ENCODE measurements at regions not wholly inside any gene's neighbourhood (a gene's known extent, or its start where the extent isn't known, plus 50 kb on each side); places are given as distances from the start of the nearest gene placed in this dataset.
"Not testable (repeated sequence)": the region's sequence is repeated elsewhere in the genome, so short reads cannot be mapped to it uniquely, and the experiment has no call there.

DNA sequence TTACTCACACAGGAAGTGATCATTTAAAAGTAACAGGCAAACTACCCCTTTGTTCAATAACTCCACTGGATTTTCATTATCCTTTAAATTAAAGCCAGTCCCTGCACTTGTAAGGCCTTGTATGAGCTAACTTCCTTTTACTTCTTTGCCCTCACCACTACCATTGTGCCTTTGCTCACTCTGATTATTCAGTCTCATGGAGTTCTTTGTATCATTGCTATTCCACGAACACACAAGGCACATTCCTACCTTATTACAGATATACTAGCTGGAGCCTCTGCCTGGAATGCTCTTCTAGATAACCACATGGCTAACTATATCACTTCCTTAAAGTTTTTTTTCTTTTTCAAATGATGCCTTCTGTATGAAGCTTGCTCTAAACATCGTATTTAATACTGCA lies 748.6 kb upstream of the HS3ST5 start:
- in situ Hi-C loops (cut with HindIII; ENCODE audit: low pct_ligation_motif_present, low pct_unique_long_range_greater_than_20kb, low sequenced_read_pairs) = no loop called here
- DNase-seq = no peak

DNA sequence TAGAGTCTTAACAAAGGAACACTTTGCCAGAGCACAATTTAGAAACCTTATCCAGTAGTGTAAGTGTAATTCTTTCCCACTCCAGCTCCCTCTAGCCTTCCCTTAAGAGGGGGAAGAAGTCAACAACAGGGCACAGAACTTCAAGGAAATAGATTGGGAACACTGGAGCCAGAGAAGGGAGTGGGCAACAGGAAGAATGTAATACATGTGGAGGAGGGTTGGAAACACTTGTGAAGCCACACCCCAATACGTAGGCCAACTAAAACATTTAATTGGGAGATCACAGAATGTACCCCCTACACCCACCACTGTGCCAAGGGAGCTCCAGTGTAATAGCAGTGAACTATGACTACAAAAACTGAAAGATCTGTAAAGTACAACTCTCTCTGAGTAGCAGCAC lies 735.7 kb upstream of the HS3ST5 start:
- no peak for DNase-seq
- in situ Hi-C loops (cut with HindIII; ENCODE audit: low pct_ligation_motif_present, low pct_unique_long_range_greater_than_20kb, low sequenced_read_pairs) = no loop called here

DNA sequence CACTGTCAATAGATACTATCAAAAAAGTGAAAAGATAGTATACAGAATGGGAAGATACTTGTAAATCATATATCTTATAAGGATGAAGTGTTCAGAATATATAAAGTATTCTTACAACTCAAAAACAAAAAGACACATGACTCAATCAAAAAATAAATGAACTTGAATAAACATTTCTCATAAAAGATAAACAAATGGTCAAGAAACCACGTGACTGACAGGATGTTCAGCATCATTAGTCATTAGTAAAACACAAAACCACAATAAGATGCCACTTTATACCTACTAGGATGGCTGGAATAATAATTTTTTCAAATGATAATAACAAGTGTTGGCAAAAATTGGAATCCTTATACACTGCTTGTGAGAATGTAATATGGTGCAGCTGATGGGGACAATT lies 729.1 kb upstream of the HS3ST5 start:
- in situ Hi-C loops (cut with HindIII; ENCODE audit: low pct_ligation_motif_present, low pct_unique_long_range_greater_than_20kb, low sequenced_read_pairs) = no loop called here
- no peak for DNase-seq

DNA sequence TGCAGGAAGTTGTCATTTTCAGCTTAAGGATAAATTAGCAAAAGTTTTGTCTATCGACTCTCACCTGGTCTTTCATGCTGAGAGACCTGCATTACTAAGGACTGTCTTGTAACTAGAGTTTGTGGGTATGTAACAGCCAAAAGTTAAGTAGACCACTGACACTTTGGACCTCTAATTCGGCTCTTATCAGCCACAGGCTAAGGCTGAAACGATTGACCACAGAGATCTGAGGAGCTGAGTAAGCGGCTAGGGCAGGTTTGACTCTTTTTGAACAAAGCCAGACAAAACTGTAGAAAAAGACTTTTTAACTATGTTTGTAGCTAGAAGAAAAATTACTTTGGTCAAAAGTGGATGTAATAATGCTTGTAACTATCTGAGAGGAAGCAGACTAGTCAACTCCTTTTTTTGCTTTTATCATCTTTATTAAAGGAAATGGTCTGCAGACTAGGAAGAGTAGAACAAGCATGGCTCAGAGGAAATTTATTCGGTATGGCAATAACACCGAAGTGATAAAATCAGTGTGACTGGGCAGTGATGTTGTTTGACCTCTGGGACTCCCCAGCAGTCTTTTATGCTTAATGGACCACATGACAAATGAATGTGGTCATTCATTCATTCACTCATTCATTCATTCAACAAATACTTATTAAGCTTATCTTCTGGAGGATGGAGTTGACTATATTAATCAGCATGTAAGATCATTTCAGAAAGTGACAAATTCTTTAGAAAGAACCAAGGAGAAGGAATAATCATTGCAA lies 725.0 kb upstream of the HS3ST5 start:
- in situ Hi-C loops (cut with HindIII; ENCODE audit: low pct_ligation_motif_present, low pct_unique_long_range_greater_than_20kb, low sequenced_read_pairs) = no loop called here
- DNase-seq = no peak

DNA sequence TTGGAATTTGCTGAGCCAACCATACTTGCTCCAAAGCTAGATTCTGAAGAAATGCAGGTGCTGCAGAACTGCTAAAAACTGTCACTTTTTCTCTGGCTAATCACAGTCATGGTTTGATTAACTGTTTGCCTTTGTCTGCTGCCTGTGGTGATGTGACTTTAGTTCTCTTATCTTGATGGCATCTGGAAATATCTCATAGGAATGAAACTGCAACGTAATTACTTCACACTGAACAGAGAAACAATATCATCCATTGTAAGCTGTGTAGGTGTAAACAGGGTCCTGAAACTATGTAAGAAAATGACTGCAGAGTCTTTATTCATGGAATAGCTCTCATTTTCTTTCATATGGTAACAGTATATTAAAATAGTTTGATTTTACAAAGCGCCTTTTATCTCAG lies 721.9 kb upstream of the HS3ST5 start:
- in situ Hi-C loops (cut with HindIII; ENCODE audit: low pct_ligation_motif_present, low pct_unique_long_range_greater_than_20kb, low sequenced_read_pairs) = no loop called here
- no peak for DNase-seq

DNA sequence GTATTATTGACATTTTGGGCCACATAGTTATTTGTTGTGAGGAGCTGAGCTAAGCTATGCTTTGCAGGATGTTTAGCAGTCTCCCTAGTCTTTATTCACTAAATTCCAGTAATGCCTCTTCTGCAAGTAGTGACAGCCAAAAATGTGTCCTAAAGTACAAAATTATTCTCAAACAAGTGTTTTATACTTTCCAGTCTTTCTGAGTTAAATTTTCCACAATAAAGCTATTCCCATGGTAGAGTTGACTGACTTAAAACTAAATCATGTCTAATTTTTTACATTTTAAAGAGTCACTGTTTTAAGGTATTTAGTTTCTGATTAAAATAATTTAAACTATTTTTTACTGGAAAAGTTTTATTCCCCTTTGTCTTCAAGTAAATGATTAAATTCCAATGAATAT lies 717.8 kb upstream of the HS3ST5 start:
- no peak for DNase-seq
- in situ Hi-C loops (cut with HindIII; ENCODE audit: low pct_ligation_motif_present, low pct_unique_long_range_greater_than_20kb, low sequenced_read_pairs) = no loop called here

DNA sequence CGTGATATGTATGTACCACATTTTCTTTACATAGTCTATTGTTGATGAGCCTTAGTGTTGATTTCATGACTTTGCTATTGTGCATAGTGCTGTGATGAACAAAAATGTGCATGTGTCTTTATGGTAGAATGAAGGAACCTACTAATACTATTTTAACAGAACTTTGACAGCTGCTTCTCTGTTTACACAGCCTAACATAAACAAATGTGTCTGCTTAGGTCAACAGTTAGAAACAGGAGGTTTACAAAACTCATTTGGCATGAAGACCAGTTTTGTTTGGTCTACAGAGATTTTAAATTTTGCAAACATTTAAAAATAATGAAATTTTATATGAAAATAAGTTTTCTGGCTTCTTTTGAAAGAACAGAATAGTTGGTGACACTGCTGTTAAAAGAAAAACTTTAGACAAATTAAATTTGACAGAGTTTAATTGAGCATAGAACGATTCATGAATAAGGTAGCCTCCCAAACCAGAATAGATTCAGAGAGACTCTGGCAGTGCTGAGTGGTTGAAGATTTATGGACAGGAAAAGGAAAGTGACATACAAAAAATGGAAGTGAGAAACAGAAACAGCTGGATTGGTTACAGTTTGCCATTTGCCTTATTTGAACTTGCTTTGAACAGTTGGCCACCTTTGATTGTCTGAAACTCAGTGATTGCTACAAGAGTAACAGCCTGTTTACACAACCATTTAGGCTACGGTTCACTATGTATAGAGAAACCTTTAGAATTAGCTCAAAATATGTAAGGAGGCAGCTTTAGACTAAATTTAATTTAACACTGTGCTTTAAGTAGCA lies 715.8 kb upstream of the HS3ST5 start:
- no peak for DNase-seq
- in situ Hi-C loops (cut with HindIII; ENCODE audit: low pct_ligation_motif_present, low pct_unique_long_range_greater_than_20kb, low sequenced_read_pairs) = no loop called here

DNA sequence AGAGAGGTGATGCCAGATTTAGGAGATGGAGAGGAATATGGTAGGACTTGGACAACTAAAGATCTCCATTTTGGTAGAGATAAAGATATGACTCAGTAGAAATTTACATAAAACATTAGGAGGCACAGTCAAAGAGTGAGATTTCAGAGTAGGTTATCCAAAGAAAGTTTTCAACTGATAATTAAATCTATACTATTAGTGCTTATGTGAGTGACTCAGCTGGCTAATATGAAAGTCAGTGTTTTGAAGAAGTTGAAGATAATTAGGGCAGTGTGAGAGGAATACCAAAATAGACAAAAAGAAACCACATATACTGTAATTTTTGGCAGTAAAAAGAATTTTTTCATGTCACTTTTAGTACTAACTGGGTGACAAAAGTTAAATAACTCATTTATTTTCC lies 712.8 kb upstream of the HS3ST5 start:
- no peak for DNase-seq
- in situ Hi-C loops (cut with HindIII; ENCODE audit: low pct_ligation_motif_present, low pct_unique_long_range_greater_than_20kb, low sequenced_read_pairs) = no loop called here

DNA sequence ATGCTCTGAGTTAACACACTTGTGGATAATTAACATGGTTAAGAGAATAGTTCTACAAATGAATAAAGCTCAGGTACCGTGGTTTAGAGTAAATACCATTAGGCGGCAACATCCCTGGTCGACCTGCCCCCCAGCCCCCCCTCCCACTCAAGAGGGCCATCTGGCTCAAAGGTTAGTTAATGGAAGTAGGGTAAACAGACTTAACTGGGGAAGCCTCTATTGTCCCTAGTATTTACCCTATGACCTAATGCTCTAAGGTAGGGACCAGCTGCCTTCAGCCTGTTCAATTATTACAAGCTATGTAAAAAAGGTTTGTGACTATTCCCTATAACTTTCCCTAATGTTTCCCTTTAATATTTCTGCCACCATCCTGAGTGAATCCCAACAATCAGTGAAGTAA lies 711.4 kb upstream of the HS3ST5 start:
- in situ Hi-C loops (cut with HindIII; ENCODE audit: low pct_ligation_motif_present, low pct_unique_long_range_greater_than_20kb, low sequenced_read_pairs); DNase-seq: not testable (repeated sequence)

DNA sequence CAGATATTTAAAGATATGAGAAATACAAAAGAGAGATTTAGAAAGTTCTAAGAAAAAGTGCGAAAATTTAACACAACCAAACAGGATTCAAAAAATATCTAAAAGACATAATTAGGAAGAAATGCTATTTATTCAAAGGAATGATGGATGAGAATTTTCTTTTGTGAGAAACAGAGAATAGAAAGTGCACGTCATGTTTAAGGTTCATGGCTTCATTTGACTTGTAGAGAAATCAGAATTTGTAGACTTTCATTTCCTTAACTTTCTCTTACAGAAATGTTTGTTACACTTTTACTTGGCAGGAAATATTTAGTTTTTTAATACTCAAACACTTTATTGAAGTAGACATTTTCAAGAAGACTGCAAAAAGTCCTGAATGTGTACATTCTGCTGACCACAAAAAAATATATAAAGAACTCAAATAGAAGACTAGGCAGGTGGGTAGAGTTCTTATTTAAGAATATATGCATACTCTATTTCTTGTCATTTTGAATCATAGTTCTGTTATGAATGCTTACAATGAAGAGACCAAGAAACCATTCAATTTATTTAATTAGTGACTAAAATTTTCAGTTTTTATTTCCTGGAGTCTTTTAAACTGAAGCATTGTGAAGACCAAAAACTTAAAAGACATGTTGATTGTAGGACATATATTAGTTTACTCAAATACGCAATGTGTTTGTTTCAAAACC lies 710.5 kb upstream of the HS3ST5 start:
- in situ Hi-C loops (cut with HindIII; ENCODE audit: low pct_ligation_motif_present, low pct_unique_long_range_greater_than_20kb, low sequenced_read_pairs) = no loop called here
- DNase-seq = no peak

DNA sequence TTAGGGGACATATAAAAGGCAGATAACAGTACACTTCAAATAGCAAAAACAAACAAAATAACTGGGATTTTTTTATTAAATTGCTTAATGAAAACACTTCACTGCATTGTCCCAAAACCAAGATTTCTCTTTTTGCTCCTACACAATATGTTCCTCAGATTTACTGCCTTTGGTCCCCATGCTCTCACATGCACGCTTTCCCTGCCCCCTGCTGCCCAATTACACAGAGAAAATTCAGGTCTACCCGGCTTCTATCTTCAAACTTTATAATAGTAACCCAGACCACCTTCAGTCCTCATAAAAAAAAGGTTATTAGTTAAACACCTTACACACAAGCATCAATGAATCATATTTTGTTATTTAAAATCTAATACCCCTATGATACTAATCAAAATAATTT lies 673.8 kb upstream of the HS3ST5 start:
- DNase-seq = no peak
- in situ Hi-C loops (cut with HindIII; ENCODE audit: low pct_ligation_motif_present, low pct_unique_long_range_greater_than_20kb, low sequenced_read_pairs) = no loop called here

DNA sequence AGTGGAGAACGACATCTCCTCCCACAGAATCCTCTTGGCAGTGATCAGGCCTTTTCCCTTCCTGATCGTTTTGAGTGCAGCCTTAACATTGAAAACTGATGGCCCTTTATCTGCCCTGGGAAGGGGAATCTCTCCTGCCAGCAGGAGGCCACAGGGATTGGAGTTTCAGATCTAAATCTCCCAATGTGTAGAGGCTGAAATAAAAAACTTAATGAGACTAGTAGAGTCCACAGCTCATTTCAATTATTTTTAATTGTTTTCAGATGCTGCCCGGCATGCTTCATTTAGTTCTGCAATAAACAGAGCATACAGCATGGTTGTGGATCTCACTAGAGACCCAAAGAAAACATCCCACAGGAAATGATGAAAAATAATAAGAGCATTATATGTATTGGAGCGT lies 662.2 kb upstream of the HS3ST5 start:
- DNase-seq = no peak
- in situ Hi-C loops (cut with HindIII; ENCODE audit: low pct_ligation_motif_present, low pct_unique_long_range_greater_than_20kb, low sequenced_read_pairs) = no loop called here

DNA sequence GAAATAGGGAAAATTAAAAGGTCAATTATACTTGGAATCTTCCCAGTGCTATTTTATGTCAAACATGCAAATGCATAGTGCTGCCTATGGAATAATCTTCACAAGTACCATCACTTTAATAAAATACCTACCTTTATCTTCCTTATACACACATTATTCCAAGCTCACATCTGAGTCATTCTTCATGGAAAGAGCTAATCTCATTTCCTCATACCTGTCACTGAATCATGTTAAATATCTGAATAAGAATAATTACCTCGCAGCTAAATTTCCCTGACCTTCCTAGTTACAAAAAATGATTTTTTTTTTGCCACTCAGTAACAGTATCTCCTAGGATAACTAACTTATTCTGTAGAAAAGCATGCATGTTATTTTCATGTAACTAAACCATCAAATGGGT lies 661.4 kb upstream of the HS3ST5 start:
- in situ Hi-C loops (cut with HindIII; ENCODE audit: low pct_ligation_motif_present, low pct_unique_long_range_greater_than_20kb, low sequenced_read_pairs) = no loop called here

DNA sequence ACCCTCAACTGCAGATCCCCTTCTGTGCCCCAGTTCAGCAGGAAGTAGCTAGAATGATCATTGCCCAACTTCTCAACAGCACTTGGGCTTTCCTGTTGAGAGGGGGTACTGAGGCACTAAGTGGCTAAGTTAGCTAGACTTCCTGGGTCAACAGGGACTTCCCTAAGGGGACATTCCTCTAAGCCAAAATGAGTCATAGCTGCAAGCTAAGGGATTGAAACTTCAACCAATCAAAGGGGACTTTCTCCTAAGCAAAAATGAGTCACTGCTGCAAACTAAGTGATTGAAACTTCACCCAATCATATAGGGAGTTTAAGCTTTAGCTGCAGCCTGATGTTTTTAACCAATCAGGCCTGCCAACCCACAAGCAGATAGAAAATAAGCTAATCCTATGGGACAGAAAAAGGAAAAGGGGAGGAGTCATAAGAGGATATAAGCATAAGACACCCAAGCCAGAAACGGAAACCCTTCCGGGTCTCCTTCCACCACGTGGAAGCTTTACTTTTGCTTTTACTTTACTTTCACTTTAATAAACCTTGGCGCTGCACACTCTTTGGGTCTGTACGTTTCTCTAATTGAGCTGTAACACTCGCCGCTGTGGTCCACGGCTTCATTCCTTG lies 659.0 kb upstream of the HS3ST5 start:
- in situ Hi-C loops (cut with HindIII; ENCODE audit: low pct_ligation_motif_present, low pct_unique_long_range_greater_than_20kb, low sequenced_read_pairs) = no loop called here
- peak; percentile 6 for DNase-seq

More for the DNA sequence above, 661.4 kb upstream of the HS3ST5 start:
- DNase-seq = no peak

DNA sequence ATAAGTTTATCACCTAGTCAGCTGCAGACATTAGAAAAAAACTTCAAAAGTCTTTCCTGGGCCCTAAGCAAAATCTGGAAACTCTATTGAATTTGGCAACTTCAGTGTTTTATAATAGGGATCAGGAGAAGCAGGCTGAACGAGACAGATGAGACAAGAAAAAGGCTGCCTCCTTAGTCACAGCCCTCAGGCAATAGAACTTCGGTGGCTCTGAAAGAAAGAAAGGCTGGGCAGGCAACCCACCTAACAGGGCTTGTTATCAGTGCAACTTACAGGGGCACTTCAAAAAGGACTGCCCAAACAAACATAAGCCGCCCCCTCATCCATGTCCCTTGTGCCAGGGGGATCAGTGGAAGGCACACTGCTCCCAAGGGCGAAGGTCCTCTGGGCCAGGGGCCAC lies 657.9 kb upstream of the HS3ST5 start:
- DNase-seq = no peak
- in situ Hi-C loops (cut with HindIII; ENCODE audit: low pct_ligation_motif_present, low pct_unique_long_range_greater_than_20kb, low sequenced_read_pairs) = no loop called here

DNA sequence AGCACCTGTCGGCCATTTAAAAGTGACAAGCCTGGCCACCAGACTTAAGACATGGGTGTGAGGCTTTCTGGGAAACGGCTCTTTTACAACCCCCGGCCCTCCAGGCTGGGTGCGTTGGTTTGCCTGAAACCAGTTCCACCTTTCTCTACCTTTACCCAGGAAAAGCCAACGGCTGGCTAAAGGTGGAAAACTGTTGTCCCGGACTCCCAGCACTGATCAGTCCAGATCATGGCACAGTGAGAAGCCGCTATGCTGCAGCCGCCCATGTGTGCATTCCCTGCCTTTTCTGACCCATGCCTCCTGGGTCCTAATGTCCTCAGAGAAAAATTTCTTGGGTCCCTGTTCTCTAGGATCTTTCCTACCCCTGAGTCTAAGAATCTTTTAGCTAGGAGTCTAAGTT lies 655.7 kb upstream of the HS3ST5 start:
- in situ Hi-C loops (cut with HindIII; ENCODE audit: low pct_ligation_motif_present, low pct_unique_long_range_greater_than_20kb, low sequenced_read_pairs) = no loop called here
- no peak for DNase-seq

DNA sequence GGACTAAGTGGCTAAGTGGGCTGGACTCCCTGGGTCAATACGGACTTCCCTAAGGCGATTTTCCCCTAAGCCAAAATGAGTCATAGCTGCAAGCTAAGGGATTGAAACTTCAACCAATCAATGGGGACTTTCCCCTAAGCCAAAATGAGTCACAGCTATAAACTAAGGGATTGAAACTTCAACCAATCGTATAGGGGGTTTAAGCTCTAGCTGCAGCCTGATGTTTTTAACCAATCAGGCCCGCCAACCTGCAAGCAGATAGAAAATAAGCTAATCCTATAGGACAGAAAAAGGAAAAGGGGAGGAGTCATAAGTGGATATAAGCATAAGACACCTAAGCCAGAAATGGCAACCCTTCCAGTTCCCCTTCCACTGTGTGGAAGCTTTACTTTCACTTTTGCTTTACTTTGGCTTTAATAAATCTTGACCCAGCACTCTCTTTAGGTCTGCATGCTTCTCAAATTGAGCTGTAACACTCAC lies 655.0 kb upstream of the HS3ST5 start:
- in situ Hi-C loops (cut with HindIII; ENCODE audit: low pct_ligation_motif_present, low pct_unique_long_range_greater_than_20kb, low sequenced_read_pairs) = no loop called here
- DNase-seq = peak; percentile 1

DNA sequence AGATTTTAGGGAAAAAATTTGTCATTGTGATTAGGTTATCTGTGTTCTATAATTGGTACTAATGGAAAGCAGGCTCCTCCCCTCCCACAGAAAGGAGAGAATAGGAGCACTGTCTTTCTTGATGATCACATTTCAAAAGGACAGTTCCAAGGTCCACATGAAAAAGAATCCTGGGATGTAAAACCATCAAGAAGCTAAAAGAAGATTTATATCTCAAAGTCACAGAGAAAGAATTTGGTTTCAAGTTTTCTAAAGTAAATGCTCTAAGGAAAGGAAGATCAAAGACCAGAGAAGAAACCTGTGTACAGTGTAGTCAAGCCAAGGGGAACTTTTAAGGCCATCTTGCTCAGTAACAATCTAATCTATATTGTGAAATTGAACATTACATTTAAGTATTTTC lies 652.7 kb upstream of the HS3ST5 start:
- in situ Hi-C loops (cut with HindIII; ENCODE audit: low pct_ligation_motif_present, low pct_unique_long_range_greater_than_20kb, low sequenced_read_pairs) = no loop called here
- DNase-seq = no peak
